Tibial nerve (tissue), 4 donors: ENCODE measurements at regions not wholly inside any gene's neighbourhood (a gene's known extent, or its start where the extent isn't known, plus 50 kb on each side); places are given as distances from the start of the nearest gene placed in this dataset.
"Not testable (repeated sequence)": the region's sequence is repeated elsewhere in the genome, so short reads cannot be mapped to it uniquely, and the experiment has no call there.

Source experiments
- DNase-seq, 2 donors: peaks; one replicate each; pipeline ENCODE4 v3.0.0-alpha.2; 2019; ENCODE audit warnings: low spot score in 2 of 2
- H3K27ac ChIP-seq, 4 donors: fragments of 200-600 bp; sonication (generic) in 3 of 4; one replicate each; pipeline ENCODE4 v1.5.1; 2017 to 2019; ENCODE audit warnings: mild to moderate bottlenecking in 1 of 4
- H3K27me3 ChIP-seq, 2 donors: fragments of 200-600 bp; sonication (generic) in 1 of 2; one replicate each; pipeline versions ENCODE4 v1.5.1 to v1.6.0; 2017 to 2019
- H3K36me3 ChIP-seq, 3 donors: fragments of 200-600 bp; sonication (generic); one replicate each; pipeline ENCODE4 v1.5.1; 2018 to 2019
- H3K4me1 ChIP-seq, 4 donors: fragments of 200-600 bp; sonication (generic) in 3 of 4; one replicate each; pipeline ENCODE4 v1.5.1; 2017 to 2019
- H3K4me3 ChIP-seq, 4 donors: fragments of 200-600 bp; sonication (generic) in 3 of 4; one replicate each; pipeline ENCODE4 v1.5.1; 2017 to 2019; ENCODE audit warnings: mild to moderate bottlenecking in 1 of 4, moderate library complexity in 1 of 4
- H3K9me3 ChIP-seq, 4 donors: fragments of 200-600 bp; sonication (generic) in 3 of 4; one replicate each; pipeline ENCODE4 v1.5.1; 2017 to 2019
- EP300 ChIP-seq, 2 donors: sonication (generic); formaldehyde crosslinking; IDR thresholded peaks; one replicate each; pipeline ENCODE4 v1.6.1; 2017; ENCODE audit warnings: antibody characterized with exemption in 2 of 2, mild to moderate bottlenecking in 1 of 2
- POLR2A ChIP-seq, 2 donors: fragments of 450-650 bp; IDR thresholded peaks; one replicate each; pipeline ENCODE4 v1.6.1; 2017; ENCODE audit warnings: antibody characterized with exemption in 2 of 2, mild to moderate bottlenecking in 2 of 2, moderate library complexity in 2 of 2
- WGBS, 2 donors: methylation state at CpG; one replicate each; pipeline ENCODE4 v1.1.5; 2018; 5-methylcytosine and 5-hydroxymethylcytosine counted together
- TF ChIP-seq, protein P1 (sequence below), 5 experiments: fragments of 200-600 bp in 3 of 5; fragments of 450-650 bp in 2 of 5; sonication (generic) in 3 of 5; IDR thresholded peaks; one replicate each; pipeline ENCODE4 v1.5.1; 2016 to 2019; ENCODE audit warnings: antibody characterized with exemption in 5 of 5, mild to moderate bottlenecking in 3 of 5, moderate library complexity in 2 of 5

DNA sequence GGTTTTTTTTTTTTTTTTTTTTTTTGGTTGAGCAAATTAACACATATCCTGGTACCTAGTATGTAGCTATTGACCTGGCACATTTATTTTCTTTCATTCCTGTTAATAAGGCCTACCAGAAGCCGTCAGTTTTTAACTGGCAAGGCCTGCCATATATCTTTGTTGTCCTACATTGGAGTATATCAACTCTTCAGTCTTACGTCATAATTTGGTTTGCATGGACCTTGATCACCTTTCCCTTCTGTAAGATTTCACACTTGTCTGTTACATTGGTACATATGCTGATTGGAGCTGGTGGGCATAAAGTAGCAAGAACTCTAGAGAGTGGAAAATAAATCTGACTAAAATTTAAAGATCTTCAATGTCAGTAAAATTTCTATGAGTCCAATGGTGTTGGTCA lies 1658.0 kb downstream of the C4orf33 start:
- Histone ChIP-seq H3K4me3 (no peak overlapping the region), H3K4me1 (no peaks in the 10 kb centered on the region), H3K36me3 (no peaks in the 10 kb centered on the region), H3K27me3 (no peaks in the 10 kb centered on the region), H3K9me3 (no peaks in the 10 kb centered on the region), H3K27ac (no peak overlapping the region)
- DNase-seq, result no peak
- 95 to 100% methylated on average over 2 of the region's 2 CpGs for WGBS, 2 donors
- TF ChIP-seq EP300 (IDR thresholded peaks at IDR 0.05) (no peak), POLR2A (IDR thresholded peaks at IDR 0.05) (no peak)
- TF ChIP-seq, protein P1, sequence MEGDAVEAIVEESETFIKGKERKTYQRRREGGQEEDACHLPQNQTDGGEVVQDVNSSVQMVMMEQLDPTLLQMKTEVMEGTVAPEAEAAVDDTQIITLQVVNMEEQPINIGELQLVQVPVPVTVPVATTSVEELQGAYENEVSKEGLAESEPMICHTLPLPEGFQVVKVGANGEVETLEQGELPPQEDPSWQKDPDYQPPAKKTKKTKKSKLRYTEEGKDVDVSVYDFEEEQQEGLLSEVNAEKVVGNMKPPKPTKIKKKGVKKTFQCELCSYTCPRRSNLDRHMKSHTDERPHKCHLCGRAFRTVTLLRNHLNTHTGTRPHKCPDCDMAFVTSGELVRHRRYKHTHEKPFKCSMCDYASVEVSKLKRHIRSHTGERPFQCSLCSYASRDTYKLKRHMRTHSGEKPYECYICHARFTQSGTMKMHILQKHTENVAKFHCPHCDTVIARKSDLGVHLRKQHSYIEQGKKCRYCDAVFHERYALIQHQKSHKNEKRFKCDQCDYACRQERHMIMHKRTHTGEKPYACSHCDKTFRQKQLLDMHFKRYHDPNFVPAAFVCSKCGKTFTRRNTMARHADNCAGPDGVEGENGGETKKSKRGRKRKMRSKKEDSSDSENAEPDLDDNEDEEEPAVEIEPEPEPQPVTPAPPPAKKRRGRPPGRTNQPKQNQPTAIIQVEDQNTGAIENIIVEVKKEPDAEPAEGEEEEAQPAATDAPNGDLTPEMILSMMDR (IDR thresholded peaks at IDR 0.05), result no peak

DNA sequence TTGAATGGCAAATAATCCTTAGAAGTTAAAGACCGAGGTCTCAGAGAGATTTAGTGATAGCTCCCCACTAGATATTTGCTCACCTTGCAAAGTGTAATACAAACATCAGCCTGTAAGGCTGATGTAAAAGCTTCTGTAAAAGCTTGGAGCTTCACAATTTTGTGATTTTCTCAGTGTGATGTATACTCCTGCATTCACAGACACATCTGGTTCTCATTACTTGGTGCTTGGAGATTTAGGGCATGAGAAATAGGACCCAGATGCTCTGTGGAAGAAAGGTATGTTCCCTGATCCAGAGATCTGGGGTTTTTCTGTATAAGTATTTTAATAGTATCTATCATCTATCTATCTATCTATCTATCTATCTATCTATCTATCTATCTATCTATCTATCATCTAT lies 1664.3 kb downstream of the C4orf33 start:
- no peak overlapping the region for H3K27ac ChIP-seq
- no peaks in the 10 kb centered on the region for H3K9me3 ChIP-seq
- no peaks in the 10 kb centered on the region for H3K36me3 ChIP-seq
- H3K4me1 ChIP-seq, result no peaks in the 10 kb centered on the region
- H3K27me3 ChIP-seq, result no peaks in the 10 kb centered on the region
- H3K4me3 ChIP-seq, result no peak overlapping the region
- no peak for DNase-seq
- TF ChIP-seq POLR2A (IDR thresholded peaks at IDR 0.05) (no peak), EP300 (IDR thresholded peaks at IDR 0.05) (no peak)
- TF ChIP-seq, protein P1 (IDR thresholded peaks at IDR 0.05), result no peak
- 76 to 79% methylated on average over 1 of the region's 1 CpG for whole genome bisulfite sequencing, 2 donors

DNA sequence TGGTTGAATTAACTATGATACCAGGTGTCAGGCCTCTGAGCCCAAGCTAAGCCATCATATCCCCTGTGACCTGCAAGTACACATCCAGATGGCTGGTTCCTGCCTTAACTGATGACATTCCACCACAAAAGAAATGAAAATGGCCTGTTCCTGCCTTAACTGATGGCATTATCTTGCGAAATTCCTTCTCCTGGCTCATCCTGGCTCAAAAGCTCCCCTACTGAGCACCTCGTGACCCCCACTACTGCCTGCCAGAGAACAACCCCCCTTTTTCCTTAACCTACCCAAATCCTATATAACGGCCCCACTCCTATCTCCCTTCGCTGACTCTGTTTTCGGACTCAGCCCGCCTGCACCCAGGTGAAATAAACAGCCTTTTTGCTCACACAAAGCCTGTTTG lies 1671.4 kb downstream of the C4orf33 start:
- H3K27me3 ChIP-seq, H3K36me3 ChIP-seq, H3K4me1 ChIP-seq, H3K4me3 ChIP-seq, H3K27ac ChIP-seq, DNase-seq, H3K9me3 ChIP-seq: not testable (repeated sequence)
- 90 to 94% methylated on average over 6 of the region's 6 CpGs for whole genome bisulfite sequencing, 2 donors

DNA sequence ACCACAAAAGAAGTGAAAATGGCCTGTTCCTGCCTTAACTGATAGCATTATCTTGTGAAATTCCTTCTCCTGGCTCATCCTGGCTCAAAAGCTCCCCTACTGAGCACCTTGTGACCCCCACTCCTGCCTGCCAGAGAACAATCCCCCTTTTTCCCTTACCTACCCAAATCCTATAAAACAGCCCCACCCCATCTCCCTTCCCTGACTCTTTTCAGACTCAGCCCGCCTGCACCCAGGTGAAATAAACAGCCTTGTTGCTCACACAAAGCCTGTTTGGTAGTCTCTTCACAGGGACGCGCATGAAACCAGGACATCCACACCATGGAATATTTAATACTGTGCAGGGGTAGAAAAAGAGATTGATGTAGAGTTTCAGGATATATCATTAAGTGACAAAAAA lies 1677.0 kb downstream of the C4orf33 start:
- H3K9me3 ChIP-seq, DNase-seq, H3K4me3 ChIP-seq, H3K27me3 ChIP-seq, H3K4me1 ChIP-seq, H3K27ac ChIP-seq, H3K36me3 ChIP-seq: not testable (repeated sequence)
- 90 to 96% methylated on average over 3 of the region's 3 CpGs for WGBS, 2 donors

DNA sequence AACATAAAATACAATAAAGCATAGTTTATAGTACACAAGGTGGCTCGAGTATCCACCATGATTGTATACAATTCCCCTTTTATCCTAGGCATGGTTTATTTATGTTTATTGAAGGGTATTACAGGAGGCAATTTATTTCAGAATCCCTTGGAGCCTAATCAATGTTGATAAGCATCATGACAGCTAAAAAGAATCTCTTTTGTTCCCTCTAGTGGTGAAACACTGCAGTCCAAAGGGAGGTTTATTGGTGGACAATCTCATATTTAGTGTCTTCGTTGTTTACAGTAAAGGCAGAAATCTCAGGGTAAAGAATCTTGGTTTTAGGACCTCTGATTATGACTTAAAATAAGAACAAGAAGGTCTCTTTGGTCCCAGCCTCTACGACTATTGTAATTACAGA lies 1712.5 kb downstream of the C4orf33 start:
- Histone ChIP-seq H3K36me3 (no peaks in the 10 kb centered on the region), H3K4me1 (peaks cover 0 to 6% (median 0%) of the 10 kb centered on the region in 4 donors), H3K27ac (peak overlapping the region in 1 of 4 donors; percentile 0), H3K27me3 (no peaks in the 10 kb centered on the region), H3K9me3 (peaks cover 0 to 5% (median 0%) of the 10 kb centered on the region in 4 donors), H3K4me3 (no peak overlapping the region)
- no peak for DNase-seq
- TF ChIP-seq, protein P1 (IDR thresholded peaks at IDR 0.05), result peak in 4 of 5 experiments; percentile 21 to 48 (median 30)
- no peak for TF ChIP-seq EP300 (IDR thresholded peaks at IDR 0.05)
- 40 to 41% methylated on average over 3 of the region's 3 CpGs for WGBS, 2 donors

DNA sequence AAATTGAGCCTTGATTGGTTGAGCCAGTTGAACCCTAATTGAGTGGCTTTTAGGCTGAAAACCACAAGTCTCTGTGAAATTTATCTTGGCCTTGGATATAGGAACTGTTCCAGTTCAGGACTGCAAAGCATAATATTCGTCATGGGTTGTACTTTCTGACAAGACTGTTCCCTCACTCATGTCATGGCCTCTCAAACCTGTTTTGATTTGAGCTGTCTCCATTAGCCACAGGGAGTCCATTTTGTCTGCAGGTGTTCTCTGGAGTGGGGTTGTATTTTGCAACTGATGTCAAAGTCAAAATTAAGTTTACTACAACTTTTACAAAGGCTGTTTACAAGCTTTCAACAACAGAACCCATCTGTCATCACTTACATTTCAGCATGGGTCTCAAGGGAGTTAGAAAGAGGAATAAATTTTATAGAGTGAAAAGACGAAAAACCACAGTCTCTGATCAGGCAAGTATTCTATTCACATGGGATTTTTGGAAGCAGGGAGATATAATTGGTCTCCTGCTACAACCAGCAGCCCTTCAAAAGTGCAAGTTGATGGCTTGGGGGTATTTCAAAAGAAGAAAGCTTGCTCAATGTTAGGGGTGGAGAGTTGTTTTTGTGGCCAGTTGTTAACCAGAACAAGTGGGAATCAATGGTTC lies 1716.3 kb downstream of the C4orf33 start:
- Histone ChIP-seq H3K9me3 (no peaks in the 10 kb centered on the region), H3K36me3 (no peaks in the 10 kb centered on the region), H3K4me3 (no peak overlapping the region), H3K27ac (no peak overlapping the region), H3K4me1 (peaks cover 0 to 6% (median 0%) of the 10 kb centered on the region in 4 donors), H3K27me3 (no peaks in the 10 kb centered on the region)
- TF ChIP-seq EP300 (IDR thresholded peaks at IDR 0.05) (no peak), POLR2A (IDR thresholded peaks at IDR 0.05) (no peak)
- TF ChIP-seq, protein P1 (IDR thresholded peaks at IDR 0.05), result no peak
- no peak for DNase-seq
- WGBS, 2 donors, result 24 to 39% methylated on average over 2 of the region's 2 CpGs
